BJ (cell line): ENCODE measurements at regions not wholly inside any gene's neighbourhood (a gene's known extent, or its start where the extent isn't known, plus 50 kb on each side); places are given as distances from the start of the nearest gene placed in this dataset.

Experiments
- CTCF ChIA-PET: fragments of 350-600 bp; formaldehyde crosslinking; extraction: SDS; loops from one replicate; lab custom pipeline; 2021; ENCODE audit warnings: antibody characterized with exemption, inconsistent platforms; lab: Yijun Ruan, JAX
- POLR2A ChIA-PET: fragments of 300-600 bp; sonication (Branson Sonifier 250); formaldehyde crosslinking; extraction: SDS; loops from one replicate; lab custom pipeline; 2021; ENCODE audit warnings: antibody characterized with exemption; lab: Charles Lee
- DNase-seq: peaks from one replicate; pipeline ENCODE4 v3.0.0-alpha.2; 2011; ENCODE audit warnings: low read depth
- H3K27me3 ChIP-seq: 2 replicates; pipeline ENCODE4 v1.6.0; 2011; ENCODE audit warnings: low read length; ENCODE audit not compliant: control insufficient read depth, insufficient read depth
- H3K36me3 ChIP-seq: 2 replicates; pipeline ENCODE4 v1.5.1; 2011; ENCODE audit warnings: low read length; ENCODE audit not compliant: control insufficient read depth, insufficient read depth
- H3K4me3 ChIP-seq: 2 replicates; pipeline ENCODE4 v1.5.1; 2011; ENCODE audit warnings: low read depth, mild to moderate bottlenecking, control low read depth, low read length
- TF ChIP-seq, protein P1 (sequence below): IDR thresholded peaks from 2 replicates; pipeline ENCODE4 v1.5.1; 2011; ENCODE audit warnings: low read depth, mild to moderate bottlenecking, control low read depth, inconsistent platforms, low read length, moderate library complexity; ENCODE audit not compliant: insufficient read depth

DNA sequence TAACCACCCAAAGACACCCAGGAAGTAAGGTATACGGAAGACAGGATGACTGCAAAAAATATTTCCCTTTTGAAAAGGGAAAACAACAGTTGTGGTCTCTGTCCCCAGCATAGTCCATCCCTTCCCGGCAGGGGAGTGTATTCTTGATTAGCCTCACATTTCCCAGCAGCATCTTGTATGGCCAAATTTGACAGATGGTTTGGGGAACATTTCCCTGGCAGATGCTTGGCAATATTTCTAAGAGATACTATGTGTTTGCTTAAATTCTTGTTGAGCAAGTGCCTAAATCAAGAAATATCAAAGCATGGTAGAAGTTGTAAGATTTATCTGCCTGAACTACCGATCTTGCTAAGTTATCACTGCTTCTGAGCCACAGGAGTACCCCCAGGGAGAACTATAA is 56.9 kb upstream of the TPK1 start:
- no peaks in the 10 kb centered on the region for H3K27me3 ChIP-seq
- POLR2A ChIA-PET, result no interaction called here
- no peaks in the 10 kb centered on the region for H3K36me3 ChIP-seq
- DNase-seq, result no peak
- CTCF ChIA-PET, result interaction anchor here (0.6 kb wide), 1 partner anchor 94 kb away, joined by 5 read pairs; no protein-coding TSS in a partner anchor
- TF ChIP-seq, protein P1, sequence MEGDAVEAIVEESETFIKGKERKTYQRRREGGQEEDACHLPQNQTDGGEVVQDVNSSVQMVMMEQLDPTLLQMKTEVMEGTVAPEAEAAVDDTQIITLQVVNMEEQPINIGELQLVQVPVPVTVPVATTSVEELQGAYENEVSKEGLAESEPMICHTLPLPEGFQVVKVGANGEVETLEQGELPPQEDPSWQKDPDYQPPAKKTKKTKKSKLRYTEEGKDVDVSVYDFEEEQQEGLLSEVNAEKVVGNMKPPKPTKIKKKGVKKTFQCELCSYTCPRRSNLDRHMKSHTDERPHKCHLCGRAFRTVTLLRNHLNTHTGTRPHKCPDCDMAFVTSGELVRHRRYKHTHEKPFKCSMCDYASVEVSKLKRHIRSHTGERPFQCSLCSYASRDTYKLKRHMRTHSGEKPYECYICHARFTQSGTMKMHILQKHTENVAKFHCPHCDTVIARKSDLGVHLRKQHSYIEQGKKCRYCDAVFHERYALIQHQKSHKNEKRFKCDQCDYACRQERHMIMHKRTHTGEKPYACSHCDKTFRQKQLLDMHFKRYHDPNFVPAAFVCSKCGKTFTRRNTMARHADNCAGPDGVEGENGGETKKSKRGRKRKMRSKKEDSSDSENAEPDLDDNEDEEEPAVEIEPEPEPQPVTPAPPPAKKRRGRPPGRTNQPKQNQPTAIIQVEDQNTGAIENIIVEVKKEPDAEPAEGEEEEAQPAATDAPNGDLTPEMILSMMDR, result no peak
- no peak overlapping the region for H3K4me3 ChIP-seq
